ENCODE measurements at regions not wholly inside any gene's neighbourhood (a gene's known extent, or its start where the extent isn't known, plus 50 kb on each side); places are given as distances from the start of the nearest gene placed in this dataset.
"Not testable (repeated sequence)": the region's sequence is repeated elsewhere in the genome, so short reads cannot be mapped to it uniquely, and the experiment has no call there.

- H3K27ac ChIP-seq (ENCODE audit: low read depth, low read length), result no peak overlapping the region
- H3K4me3 ChIP-seq (ENCODE audit: low read depth, low read length), result peak overlapping the region; percentile 24; the same call in 1 of the 2 replicates
- no peak overlapping the region for H2AFZ ChIP-seq (ENCODE audit: low read length, unreplicated experiment)
- no peaks in the 10 kb centered on the region for H3K4me1 ChIP-seq (ENCODE audit: control insufficient read depth, insufficient read depth, low read length, unreplicated experiment)
- no peaks in the 10 kb centered on the region for H3K27me3 ChIP-seq (ENCODE audit: insufficient read depth, low read length)
- H3K36me3 ChIP-seq (ENCODE audit: insufficient read depth, low read length), result no peaks in the 10 kb centered on the region
- no peaks in the 10 kb centered on the region for H3K79me2 ChIP-seq (ENCODE audit: control insufficient read depth, insufficient read depth, low read length, unreplicated experiment)
Measured at GRCh38 chr3:18217507-18218174, 207.5 kb downstream of the SATB1 start.

GRCh38 chr3:18216996-18217395 lies 208.1 kb downstream of the SATB1 start:
- no peaks in the 10 kb centered on the region for H3K4me1 ChIP-seq (ENCODE audit: control insufficient read depth, insufficient read depth, low read length, unreplicated experiment)

GRCh38 chr3:18215639-18216038 lies 209.5 kb downstream of the SATB1 start:
- no peak overlapping the region for H2AFZ ChIP-seq (ENCODE audit: low read length, unreplicated experiment)

More at GRCh38 chr3:18216996-18217395, 208.1 kb downstream of the SATB1 start:
- H2AFZ ChIP-seq (ENCODE audit: low read length, unreplicated experiment), result no peak overlapping the region
- H3K36me3 ChIP-seq (ENCODE audit: insufficient read depth, low read length), result no peaks in the 10 kb centered on the region
- no peaks in the 10 kb centered on the region for H3K27me3 ChIP-seq (ENCODE audit: insufficient read depth, low read length)
- H3K79me2 ChIP-seq (ENCODE audit: control insufficient read depth, insufficient read depth, low read length, unreplicated experiment), result no peaks in the 10 kb centered on the region
- no peak overlapping the region for H3K4me3 ChIP-seq (ENCODE audit: low read depth, low read length)
- H3K27ac ChIP-seq (ENCODE audit: low read depth, low read length), result no peak overlapping the region

GRCh38 chr3:18211116-18211515 lies 214.0 kb downstream of the SATB1 start:
- Histone ChIP-seq H3K27me3 (ENCODE audit: insufficient read depth, low read length) (no peaks in the 10 kb centered on the region), H3K36me3 (ENCODE audit: insufficient read depth, low read length) (no peaks in the 10 kb centered on the region), H3K4me3 (ENCODE audit: low read depth, low read length) (no peak overlapping the region), H3K4me1 (ENCODE audit: control insufficient read depth, insufficient read depth, low read length, unreplicated experiment) (no peaks in the 10 kb centered on the region), H3K27ac (ENCODE audit: low read depth, low read length) (no peak overlapping the region), H2AFZ (ENCODE audit: low read length, unreplicated experiment) (no peak overlapping the region), H3K79me2 (ENCODE audit: control insufficient read depth, insufficient read depth, low read length, unreplicated experiment) (no peaks in the 10 kb centered on the region)

More at GRCh38 chr3:18215639-18216038, 209.5 kb downstream of the SATB1 start:
- no peak overlapping the region for H3K27ac ChIP-seq (ENCODE audit: low read depth, low read length)
- H3K36me3 ChIP-seq (ENCODE audit: insufficient read depth, low read length), result no peaks in the 10 kb centered on the region
- no peaks in the 10 kb centered on the region for H3K4me1 ChIP-seq (ENCODE audit: control insufficient read depth, insufficient read depth, low read length, unreplicated experiment)
- no peaks in the 10 kb centered on the region for H3K27me3 ChIP-seq (ENCODE audit: insufficient read depth, low read length)
- no peak overlapping the region for H3K4me3 ChIP-seq (ENCODE audit: low read depth, low read length)
- no peaks in the 10 kb centered on the region for H3K79me2 ChIP-seq (ENCODE audit: control insufficient read depth, insufficient read depth, low read length, unreplicated experiment)

GRCh38 chr3:18208856-18209255 lies 216.3 kb downstream of the SATB1 start:
- H3K27me3 ChIP-seq (ENCODE audit: insufficient read depth, low read length), result no peaks in the 10 kb centered on the region
- no peak overlapping the region for H3K27ac ChIP-seq (ENCODE audit: low read depth, low read length)
- H3K4me1 ChIP-seq (ENCODE audit: control insufficient read depth, insufficient read depth, low read length, unreplicated experiment), result no peaks in the 10 kb centered on the region
- H3K79me2 ChIP-seq (ENCODE audit: control insufficient read depth, insufficient read depth, low read length, unreplicated experiment), result no peaks in the 10 kb centered on the region
- no peak overlapping the region for H3K4me3 ChIP-seq (ENCODE audit: low read depth, low read length)
- no peaks in the 10 kb centered on the region for H3K36me3 ChIP-seq (ENCODE audit: insufficient read depth, low read length)
- no peak overlapping the region for H2AFZ ChIP-seq (ENCODE audit: low read length, unreplicated experiment)

- H2AFZ ChIP-seq (ENCODE audit: low read length, unreplicated experiment), result no peak overlapping the region
- H3K4me1 ChIP-seq (ENCODE audit: control insufficient read depth, insufficient read depth, low read length, unreplicated experiment), result no peaks in the 10 kb centered on the region
- no peaks in the 10 kb centered on the region for H3K27me3 ChIP-seq (ENCODE audit: insufficient read depth, low read length)
- H3K79me2 ChIP-seq (ENCODE audit: control insufficient read depth, insufficient read depth, low read length, unreplicated experiment), result no peaks in the 10 kb centered on the region
- no peak overlapping the region for H3K27ac ChIP-seq (ENCODE audit: low read depth, low read length)
- no peaks in the 10 kb centered on the region for H3K36me3 ChIP-seq (ENCODE audit: insufficient read depth, low read length)
- no peak overlapping the region for H3K4me3 ChIP-seq (ENCODE audit: low read depth, low read length)
Measured at GRCh38 chr3:18208091-18208490, 217.0 kb downstream of the SATB1 start.

GRCh38 chr3:18207226-18207625 lies 217.9 kb downstream of the SATB1 start:
- Histone ChIP-seq H3K79me2 (ENCODE audit: control insufficient read depth, insufficient read depth, low read length, unreplicated experiment) (no peaks in the 10 kb centered on the region), H3K36me3 (ENCODE audit: insufficient read depth, low read length) (no peaks in the 10 kb centered on the region), H2AFZ (ENCODE audit: low read length, unreplicated experiment) (no peak overlapping the region), H3K27me3 (ENCODE audit: insufficient read depth, low read length) (no peaks in the 10 kb centered on the region), H3K4me3 (ENCODE audit: low read depth, low read length) (no peak overlapping the region), H3K4me1 (ENCODE audit: control insufficient read depth, insufficient read depth, low read length, unreplicated experiment) (no peaks in the 10 kb centered on the region), H3K27ac (ENCODE audit: low read depth, low read length) (no peak overlapping the region)

- H3K27ac ChIP-seq (ENCODE audit: low read depth, low read length); H3K36me3 ChIP-seq (ENCODE audit: insufficient read depth, low read length); H3K27me3 ChIP-seq (ENCODE audit: insufficient read depth, low read length); H3K79me2 ChIP-seq (ENCODE audit: control insufficient read depth, insufficient read depth, low read length, unreplicated experiment); H3K4me1 ChIP-seq (ENCODE audit: control insufficient read depth, insufficient read depth, low read length, unreplicated experiment); H2AFZ ChIP-seq (ENCODE audit: low read length, unreplicated experiment); H3K4me3 ChIP-seq (ENCODE audit: low read depth, low read length): not testable (repeated sequence)
Measured at GRCh38 chr3:18205701-18206100, 219.4 kb downstream of the SATB1 start.

- Histone ChIP-seq H3K36me3 (ENCODE audit: insufficient read depth, low read length) (no peaks in the 10 kb centered on the region), H2AFZ (ENCODE audit: low read length, unreplicated experiment) (no peak overlapping the region), H3K27me3 (ENCODE audit: insufficient read depth, low read length) (no peaks in the 10 kb centered on the region), H3K27ac (ENCODE audit: low read depth, low read length) (no peak overlapping the region), H3K4me3 (ENCODE audit: low read depth, low read length) (no peak overlapping the region), H3K79me2 (ENCODE audit: control insufficient read depth, insufficient read depth, low read length, unreplicated experiment) (no peaks in the 10 kb centered on the region), H3K4me1 (ENCODE audit: control insufficient read depth, insufficient read depth, low read length, unreplicated experiment) (no peaks in the 10 kb centered on the region)
Measured at GRCh38 chr3:18201315-18201714, 223.8 kb downstream of the SATB1 start.

- Histone ChIP-seq H3K36me3 (ENCODE audit: insufficient read depth, low read length) (no peaks in the 10 kb centered on the region), H3K4me3 (ENCODE audit: low read depth, low read length) (no peak overlapping the region), H3K27me3 (ENCODE audit: insufficient read depth, low read length) (no peaks in the 10 kb centered on the region), H2AFZ (ENCODE audit: low read length, unreplicated experiment) (no peak overlapping the region), H3K79me2 (ENCODE audit: control insufficient read depth, insufficient read depth, low read length, unreplicated experiment) (no peaks in the 10 kb centered on the region), H3K4me1 (ENCODE audit: control insufficient read depth, insufficient read depth, low read length, unreplicated experiment) (no peaks in the 10 kb centered on the region), H3K27ac (ENCODE audit: low read depth, low read length) (no peak overlapping the region)
Measured at GRCh38 chr3:18199757-18200156, 225.4 kb downstream of the SATB1 start.

- H3K4me3 ChIP-seq (ENCODE audit: low read depth, low read length), result no peak overlapping the region
- H3K36me3 ChIP-seq (ENCODE audit: insufficient read depth, low read length), result no peaks in the 10 kb centered on the region
- H3K79me2 ChIP-seq (ENCODE audit: control insufficient read depth, insufficient read depth, low read length, unreplicated experiment), result no peaks in the 10 kb centered on the region
- H2AFZ ChIP-seq (ENCODE audit: low read length, unreplicated experiment), result no peak overlapping the region
- no peaks in the 10 kb centered on the region for H3K4me1 ChIP-seq (ENCODE audit: control insufficient read depth, insufficient read depth, low read length, unreplicated experiment)
- no peak overlapping the region for H3K27ac ChIP-seq (ENCODE audit: low read depth, low read length)
- no peaks in the 10 kb centered on the region for H3K27me3 ChIP-seq (ENCODE audit: insufficient read depth, low read length)
Measured at GRCh38 chr3:18195836-18196235, 229.3 kb downstream of the SATB1 start.

All from ACC112 (cell line).